Immature natural killer cell (primary cell): ENCODE measurements at regions not wholly inside any gene's neighbourhood (a gene's known extent, or its start where the extent isn't known, plus 50 kb on each side); places are given as distances from the start of the nearest gene placed in this dataset.

Experiments
- DNase-seq, 3 donors: peaks; one replicate each; pipeline ENCODE4 v3.0.0; 2022; ENCODE audit warnings: mixed read lengths in 1 of 3
- H3K27ac Mint-ChIP-seq, 6 donors: one replicate each; pipeline ENCODE4 v1.8.0; 2020; ENCODE audit warnings: mixed read lengths in 6 of 6, mild to moderate bottlenecking in 5 of 6, inconsistent platforms in 4 of 6, moderate library complexity in 3 of 6
- H3K27me3 Mint-ChIP-seq, 3 donors: one replicate each; pipeline ENCODE4 v1.8.0; 2020 to 2021; ENCODE audit warnings: low read depth in 3 of 3, mild to moderate bottlenecking in 3 of 3, mixed read lengths in 3 of 3, moderate library complexity in 3 of 3, inconsistent platforms in 1 of 3
- H3K36me3 Mint-ChIP-seq, 3 donors: one replicate each; pipeline ENCODE4 v1.8.0; 2020; ENCODE audit warnings: mixed read lengths in 3 of 3, inconsistent platforms in 2 of 3, mild to moderate bottlenecking in 2 of 3
- H3K4me1 Mint-ChIP-seq, 2 donors: one replicate each; pipeline ENCODE4 v1.8.0; 2020; ENCODE audit warnings: inconsistent platforms in 2 of 2, mild to moderate bottlenecking in 2 of 2, mixed read lengths in 2 of 2, moderate library complexity in 1 of 2
- H3K4me3 Mint-ChIP-seq, 5 donors: one replicate each; pipeline ENCODE4 v1.8.0; 2020; ENCODE audit warnings: mild to moderate bottlenecking in 5 of 5, mixed read lengths in 5 of 5, inconsistent platforms in 3 of 5, moderate library complexity in 3 of 5
- H3K9me3 Mint-ChIP-seq, 6 donors: one replicate each; pipeline ENCODE4 v1.8.0; 2020; ENCODE audit warnings: mild to moderate bottlenecking in 6 of 6, mixed read lengths in 6 of 6, inconsistent platforms in 4 of 6, moderate library complexity in 3 of 6

- Mint-ChIP-seq H3K36me3 (no peaks in the 10 kb centered on the region), H3K4me1 (no peaks in the 10 kb centered on the region), H3K27me3 (peaks cover 0 to 3% (median 2%) of the 10 kb centered on the region in 3 donors), H3K4me3 (no peak overlapping the region), H3K9me3 (no peaks in the 10 kb centered on the region), H3K27ac (no peak overlapping the region)
- no peak for DNase-seq
These were observed 587.7 kb downstream of the BRD1 start for GRCh38 chr22:49240016-49240380.

GRCh38 chr22:49239264-49240015, 588.2 kb downstream of the BRD1 start:
- no peak overlapping the region for H3K27ac Mint-ChIP-seq
- no peaks in the 10 kb centered on the region for H3K36me3 Mint-ChIP-seq
- H3K4me3 Mint-ChIP-seq: no peak overlapping the region
- no peaks in the 10 kb centered on the region for H3K4me1 Mint-ChIP-seq
- peaks cover 0 to 3% (median 2%) of the 10 kb centered on the region in 3 donors for H3K27me3 Mint-ChIP-seq
- DNase-seq: no peak
- no peaks in the 10 kb centered on the region for H3K9me3 Mint-ChIP-seq

DNA sequence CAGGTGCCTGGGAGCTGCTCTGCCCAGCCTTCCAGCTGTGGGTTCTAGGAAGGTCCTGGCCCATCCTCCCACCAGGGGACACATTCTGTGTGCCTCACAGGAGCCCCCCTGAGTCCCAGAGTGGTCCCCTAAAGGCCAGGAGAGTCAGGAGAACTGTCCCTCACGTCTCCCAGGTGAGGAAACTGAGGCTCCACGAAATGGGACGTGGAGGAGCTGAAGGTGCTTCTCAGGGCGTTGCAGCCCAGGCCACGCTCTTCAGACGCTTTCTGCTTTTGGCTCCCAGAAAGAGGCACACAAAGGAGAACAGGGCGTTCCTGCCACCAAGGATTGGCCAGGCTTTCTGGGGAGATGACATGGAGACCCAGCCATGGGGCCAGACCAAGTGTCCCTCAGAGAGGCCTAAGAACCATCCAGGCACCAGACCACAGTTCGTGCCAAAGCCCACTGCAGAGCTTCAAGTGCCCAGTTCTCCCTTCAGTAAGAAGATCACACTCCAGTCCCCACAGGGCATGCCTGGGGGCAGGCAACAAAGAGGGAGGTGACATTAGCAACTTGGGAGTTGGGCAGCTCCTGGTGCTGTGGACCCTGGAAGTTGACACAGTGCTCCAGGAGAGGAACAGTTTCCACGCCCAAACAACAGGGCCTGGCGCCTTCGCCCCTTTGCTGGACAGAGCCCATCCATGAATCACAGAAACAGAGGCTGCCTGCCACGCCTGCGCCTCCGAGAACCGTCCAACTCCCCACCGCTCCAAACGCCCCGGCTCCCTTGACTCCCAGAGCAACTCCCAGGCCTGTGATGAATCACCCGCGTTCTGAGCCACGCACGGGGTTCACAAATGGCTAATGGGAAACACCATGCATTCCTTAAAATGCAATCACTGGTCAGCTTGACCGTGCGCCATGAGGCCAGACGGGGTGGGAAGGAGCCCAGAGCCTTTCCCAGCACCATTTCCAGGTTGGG, 589.2 kb downstream of the BRD1 start:
- Mint-ChIP-seq H3K36me3 (no peaks in the 10 kb centered on the region), H3K27ac (no peak overlapping the region), H3K4me1 (no peaks in the 10 kb centered on the region), H3K9me3 (no peaks in the 10 kb centered on the region), H3K4me3 (no peak overlapping the region), H3K27me3 (peaks cover 0 to 3% (median 0%) of the 10 kb centered on the region in 3 donors)
- no peak for DNase-seq

DNA sequence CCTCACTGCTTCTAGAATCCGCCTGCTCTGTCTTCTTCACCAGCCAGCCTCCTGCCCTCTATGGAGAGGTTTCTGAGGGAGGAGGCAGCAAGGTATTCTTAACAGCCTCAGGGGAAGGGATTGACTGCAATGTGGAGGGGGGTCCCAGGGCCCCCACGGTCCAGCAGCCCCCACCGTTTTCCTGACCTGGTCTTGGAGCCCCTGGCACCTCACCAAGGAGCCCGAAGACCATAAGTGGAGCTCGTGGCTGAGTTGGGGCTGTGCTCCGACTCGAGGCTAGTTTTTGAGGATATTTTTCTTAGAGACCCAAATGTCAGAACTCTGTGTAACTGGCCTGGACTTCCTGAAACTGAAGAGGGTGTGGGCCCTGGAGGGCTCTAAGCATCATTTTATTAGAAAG, 590.0 kb downstream of the BRD1 start:
- Mint-ChIP-seq H3K4me1 (no peaks in the 10 kb centered on the region), H3K36me3 (no peaks in the 10 kb centered on the region), H3K27ac (no peak overlapping the region), H3K4me3 (no peak overlapping the region), H3K9me3 (no peaks in the 10 kb centered on the region), H3K27me3 (peaks cover 0 to 3% (median 0%) of the 10 kb centered on the region in 3 donors)
- no peak for DNase-seq

DNA sequence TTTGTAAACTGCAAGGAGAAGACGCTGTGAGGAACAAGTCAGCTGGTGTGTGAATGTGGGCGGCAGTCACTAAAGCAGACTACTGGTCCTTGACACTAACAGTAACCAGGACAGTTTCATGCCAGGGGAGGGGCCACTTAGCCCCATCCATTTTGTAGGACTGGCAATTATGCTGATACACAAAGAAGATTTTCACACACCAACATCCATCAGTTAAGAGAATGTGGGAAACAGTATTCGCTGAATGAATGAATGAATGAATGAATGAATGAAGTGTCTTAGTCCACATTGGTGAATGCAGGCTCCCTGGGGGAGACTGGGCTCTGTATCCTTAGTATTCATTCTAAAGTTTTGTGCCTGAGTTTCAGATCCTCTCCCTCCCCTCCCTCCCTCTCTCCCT, 590.4 kb downstream of the BRD1 start:
- Mint-ChIP-seq H3K9me3 (no peaks in the 10 kb centered on the region), H3K4me1 (no peaks in the 10 kb centered on the region), H3K27ac (no peak overlapping the region), H3K27me3 (peaks cover 0 to 3% (median 0%) of the 10 kb centered on the region in 3 donors), H3K36me3 (no peaks in the 10 kb centered on the region), H3K4me3 (no peak overlapping the region)
- no peak for DNase-seq

DNA sequence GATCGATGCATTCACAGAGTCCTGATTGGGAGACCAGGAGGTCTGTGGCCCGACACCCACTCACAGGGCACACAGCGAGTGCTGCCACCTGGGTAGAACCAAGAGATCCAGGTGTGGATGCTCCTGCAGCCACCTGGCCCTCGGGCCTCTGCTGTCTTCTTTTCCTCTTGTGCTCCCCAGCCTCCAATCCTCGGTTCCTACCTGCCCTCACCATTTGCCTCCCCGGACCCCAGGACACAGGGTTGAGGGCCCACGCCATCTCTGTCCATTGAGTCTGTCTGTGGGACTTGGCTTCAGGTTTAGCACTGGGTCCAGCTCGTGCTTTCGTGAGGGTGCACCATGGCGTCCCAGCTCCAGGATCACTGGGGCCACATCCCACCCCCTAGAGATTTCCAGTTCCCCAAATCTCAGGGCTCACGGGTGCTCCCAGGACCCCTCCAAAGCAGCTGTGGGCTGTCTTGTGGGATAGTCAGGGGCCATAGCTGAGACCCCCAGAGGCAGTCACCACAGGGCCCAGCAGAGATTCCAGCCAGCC, 591.1 kb downstream of the BRD1 start:
- DNase-seq: no peak
- Mint-ChIP-seq H3K9me3 (no peaks in the 10 kb centered on the region), H3K4me1 (no peaks in the 10 kb centered on the region), H3K36me3 (no peaks in the 10 kb centered on the region), H3K4me3 (no peak overlapping the region), H3K27ac (no peak overlapping the region), H3K27me3 (peaks cover 0 to 3% (median 0%) of the 10 kb centered on the region in 3 donors)

- Mint-ChIP-seq H3K27me3 (peaks cover 0 to 4% (median 0%) of the 10 kb centered on the region in 3 donors), H3K36me3 (no peaks in the 10 kb centered on the region), H3K4me1 (no peaks in the 10 kb centered on the region), H3K9me3 (no peaks in the 10 kb centered on the region), H3K27ac (no peak overlapping the region), H3K4me3 (no peak overlapping the region)
- no peak for DNase-seq
These were observed 592.0 kb downstream of the BRD1 start for GRCh38 chr22:49235463-49236300.

- no peak for DNase-seq
- H3K27ac Mint-ChIP-seq: no peak overlapping the region
- no peaks in the 10 kb centered on the region for H3K4me1 Mint-ChIP-seq
- no peaks in the 10 kb centered on the region for H3K36me3 Mint-ChIP-seq
- no peak overlapping the region for H3K4me3 Mint-ChIP-seq
- peaks cover 0 to 2% (median 0%) of the 10 kb centered on the region in 3 donors for H3K27me3 Mint-ChIP-seq
- H3K9me3 Mint-ChIP-seq: no peaks in the 10 kb centered on the region
These were observed 593.2 kb downstream of the BRD1 start for GRCh38 chr22:49234459-49234858.

GRCh38 chr22:49233507-49234100, 594.1 kb downstream of the BRD1 start:
- Mint-ChIP-seq H3K4me3 (no peak overlapping the region), H3K27ac (no peak overlapping the region), H3K27me3 (peaks cover 0 to 2% (median 0%) of the 10 kb centered on the region in 3 donors), H3K9me3 (no peaks in the 10 kb centered on the region), H3K36me3 (no peaks in the 10 kb centered on the region), H3K4me1 (no peaks in the 10 kb centered on the region)
- DNase-seq: no peak

- Mint-ChIP-seq H3K4me3 (no peak overlapping the region), H3K4me1 (no peaks in the 10 kb centered on the region), H3K27me3 (peaks cover 0 to 4% (median 0%) of the 10 kb centered on the region in 3 donors), H3K9me3 (no peaks in the 10 kb centered on the region), H3K27ac (no peak overlapping the region), H3K36me3 (no peaks in the 10 kb centered on the region)
- DNase-seq: no peak
These were observed 595.2 kb downstream of the BRD1 start for GRCh38 chr22:49232319-49233067.

DNA sequence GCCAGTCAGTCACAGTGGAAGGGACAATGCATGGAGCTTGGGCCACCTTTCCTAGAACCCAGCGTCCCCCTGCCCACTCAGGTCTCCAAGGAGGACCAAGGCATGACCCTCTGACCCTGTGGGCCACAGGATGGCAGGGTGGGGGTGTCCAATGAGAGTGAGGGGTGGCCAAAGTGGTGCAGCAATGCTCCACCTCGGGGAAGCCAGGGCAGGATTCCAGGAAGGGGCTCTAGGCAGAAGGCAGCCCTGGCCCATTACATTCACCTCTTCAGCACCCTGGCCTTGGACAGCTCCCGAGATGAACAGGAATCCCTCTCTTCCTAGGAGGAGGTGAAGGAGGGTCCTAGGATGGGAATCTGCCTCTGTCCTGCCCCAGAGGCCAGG, 597.5 kb downstream of the BRD1 start:
- Mint-ChIP-seq H3K27me3 (peaks cover 0 to 9% (median 0%) of the 10 kb centered on the region in 3 donors), H3K4me3 (no peak overlapping the region), H3K9me3 (no peaks in the 10 kb centered on the region), H3K4me1 (no peaks in the 10 kb centered on the region), H3K36me3 (no peaks in the 10 kb centered on the region), H3K27ac (no peak overlapping the region)
- no peak for DNase-seq

DNA sequence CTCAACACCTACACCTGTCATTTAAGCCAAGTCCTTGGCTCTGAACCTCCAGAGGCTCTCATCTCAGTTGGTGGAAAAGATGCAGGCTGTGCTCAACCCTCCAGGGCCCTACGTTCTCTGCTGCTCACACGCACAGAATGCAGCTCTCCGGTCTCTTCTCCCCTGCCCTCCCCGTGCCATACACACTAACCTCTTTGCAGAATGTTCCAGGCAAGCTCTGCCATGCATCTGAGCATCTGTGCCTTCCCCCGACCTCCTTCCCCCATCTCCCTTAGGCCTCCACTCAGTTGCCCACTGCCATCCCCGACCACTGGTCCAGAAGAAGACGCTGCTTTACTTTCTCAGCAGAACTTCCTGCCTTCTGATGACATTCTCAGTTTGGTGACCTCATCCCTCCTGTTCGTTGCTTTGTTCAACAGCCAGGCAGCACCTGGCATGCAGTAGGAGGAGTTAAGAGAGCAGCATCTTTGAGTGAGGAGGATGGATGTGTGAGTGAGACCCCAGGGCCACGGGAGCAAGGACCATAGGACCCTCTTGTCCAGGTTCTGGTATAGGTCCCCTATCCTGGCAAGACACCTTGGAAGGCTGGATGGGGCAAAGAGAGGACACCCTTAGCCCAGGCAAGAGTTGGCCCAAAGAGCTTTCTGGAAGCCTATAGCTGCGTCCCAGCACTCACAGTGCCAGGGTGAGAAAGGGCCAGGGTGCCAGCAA, 598.0 kb downstream of the BRD1 start:
- H3K27me3 Mint-ChIP-seq: peaks cover 0 to 9% (median 0%) of the 10 kb centered on the region in 3 donors
- H3K9me3 Mint-ChIP-seq: no peaks in the 10 kb centered on the region
- no peaks in the 10 kb centered on the region for H3K36me3 Mint-ChIP-seq
- no peaks in the 10 kb centered on the region for H3K4me1 Mint-ChIP-seq
- H3K4me3 Mint-ChIP-seq: no peak overlapping the region
- no peak for DNase-seq
- no peak overlapping the region for H3K27ac Mint-ChIP-seq
